ENCODE measurements at regions not wholly inside any gene's neighbourhood (a gene's known extent, or its start where the extent isn't known, plus 50 kb on each side); places are given as distances from the start of the nearest gene placed in this dataset.
"Not testable (repeated sequence)": the region's sequence is repeated elsewhere in the genome, so short reads cannot be mapped to it uniquely, and the experiment has no call there.

GRCh38 chr20:43345676-43346075 is 112.0 kb upstream of the SRSF6 start:
- H3K4me3 ChIP-seq (ENCODE audit: low read depth, low read length) = no peak overlapping the region
- no peaks in the 10 kb centered on the region for H3K4me1 ChIP-seq
- no peak for DNase-seq
- H3K27me3 ChIP-seq = peaks cover 7% of the 10 kb centered on the region
- no peaks in the 10 kb centered on the region for H3K9me3 ChIP-seq
- no peak for TF ChIP-seq CTCF (IDR thresholded peaks at IDR 0.05; ENCODE audit: low read depth, low read length)
- H3K36me3 ChIP-seq = no peaks in the 10 kb centered on the region

GRCh38 chr20:43341511-43341910 is 116.2 kb upstream of the SRSF6 start:
- H3K4me1 ChIP-seq = no peaks in the 10 kb centered on the region
- H3K9me3 ChIP-seq = no peaks in the 10 kb centered on the region
- DNase-seq = no peak
- no peak overlapping the region for H3K4me3 ChIP-seq (ENCODE audit: low read depth, low read length)
- H3K27me3 ChIP-seq = no peaks in the 10 kb centered on the region
- H3K36me3 ChIP-seq = no peaks in the 10 kb centered on the region
- no peak for TF ChIP-seq CTCF (IDR thresholded peaks at IDR 0.05; ENCODE audit: low read depth, low read length)

- no peak for DNase-seq
- Histone ChIP-seq H3K9me3 (no peaks in the 10 kb centered on the region), H3K27me3 (no peaks in the 10 kb centered on the region), H3K4me3 (ENCODE audit: low read depth, low read length) (no peak overlapping the region), H3K4me1 (no peaks in the 10 kb centered on the region), H3K36me3 (no peaks in the 10 kb centered on the region)
- no peak for TF ChIP-seq CTCF (IDR thresholded peaks at IDR 0.05; ENCODE audit: low read depth, low read length)
Observed at GRCh38 chr20:43337036-43337435, 120.7 kb upstream of the SRSF6 start.

GRCh38 chr20:43334080-43334479 is 123.6 kb upstream of the SRSF6 start:
- Histone ChIP-seq H3K9me3 (no peaks in the 10 kb centered on the region), H3K4me1 (no peaks in the 10 kb centered on the region), H3K4me3 (ENCODE audit: low read depth, low read length) (no peak overlapping the region), H3K36me3 (no peaks in the 10 kb centered on the region), H3K27me3 (no peaks in the 10 kb centered on the region)
- no peak for DNase-seq
- TF ChIP-seq CTCF (IDR thresholded peaks at IDR 0.05; ENCODE audit: low read depth, low read length) = no peak

- DNase-seq = no peak
- no peak for TF ChIP-seq CTCF (IDR thresholded peaks at IDR 0.05; ENCODE audit: low read depth, low read length)
- no peaks in the 10 kb centered on the region for H3K4me1 ChIP-seq
- no peaks in the 10 kb centered on the region for H3K27me3 ChIP-seq
- no peaks in the 10 kb centered on the region for H3K36me3 ChIP-seq
- no peaks in the 10 kb centered on the region for H3K9me3 ChIP-seq
- no peak overlapping the region for H3K4me3 ChIP-seq (ENCODE audit: low read depth, low read length)
Observed at GRCh38 chr20:43331906-43332305, 125.8 kb upstream of the SRSF6 start.

GRCh38 chr20:43328697-43329096 is 129.0 kb upstream of the SRSF6 start:
- Histone ChIP-seq H3K9me3 (no peaks in the 10 kb centered on the region), H3K4me1 (no peaks in the 10 kb centered on the region), H3K27me3 (no peaks in the 10 kb centered on the region), H3K36me3 (no peaks in the 10 kb centered on the region), H3K4me3 (ENCODE audit: low read depth, low read length) (no peak overlapping the region)
- DNase-seq = no peak
- TF ChIP-seq CTCF (IDR thresholded peaks at IDR 0.05; ENCODE audit: low read depth, low read length) = no peak

- H3K4me1 ChIP-seq; H3K9me3 ChIP-seq; H3K27me3 ChIP-seq; H3K36me3 ChIP-seq; DNase-seq; H3K4me3 ChIP-seq (ENCODE audit: low read depth, low read length): not testable (repeated sequence)
Observed at GRCh38 chr20:43327234-43327633, 130.5 kb upstream of the SRSF6 start.

All from BE2C (cell line).